Thoracic aorta (tissue), 2 donors: ENCODE measurements at regions not wholly inside any gene's neighbourhood (a gene's known extent, or its start where the extent isn't known, plus 50 kb on each side); places are given as distances from the start of the nearest gene placed in this dataset.

ENCODE experiments used
- ATAC-seq: fragments of 150-250 bp; one replicate; pipeline ENCODE4 v1.8.0; 2017; ENCODE audit warnings: low read depth; ENCODE audit not compliant: insufficient number of reproducible peaks, low FRiP score
- DNase-seq: peaks from one replicate; pipeline ENCODE4 v3.0.0-alpha.2; 2020; ENCODE audit warnings: low spot score
- H3K27ac ChIP-seq, 2 donors: fragments of 200-600 bp; sonication (generic); 1 replicate in 1 of 2; 2 replicates in 1 of 2; pipeline ENCODE4 v1.5.1; 2016; ENCODE audit warnings: mild to moderate bottlenecking in 2 of 2, moderate library complexity in 2 of 2
- H3K27me3 ChIP-seq: fragments of 200-600 bp; sonication (generic); replicated peaks from 2 replicates; pipeline ENCODE4 v1.6.0; 2016; ENCODE audit warnings: mild to moderate bottlenecking; ENCODE audit not compliant: insufficient read depth
- H3K36me3 ChIP-seq: fragments of 200-600 bp; sonication (generic); one replicate; pipeline ENCODE4 v1.5.1; 2016
- H3K4me1 ChIP-seq, 2 donors: fragments of 200-600 bp; sonication (generic); 1 replicate in 1 of 2; 2 replicates in 1 of 2; pipeline versions ENCODE4 v1.5.1 to v1.6.0; 2016; ENCODE audit warnings: low read depth in 2 of 2, mild to moderate bottlenecking in 1 of 2; ENCODE audit not compliant: control insufficient read depth in 1 of 2
- H3K4me3 ChIP-seq: fragments of 200-600 bp; sonication (generic); 2 replicates; pipeline ENCODE4 v1.5.1; 2016; ENCODE audit warnings: mild to moderate bottlenecking
- H3K9me3 ChIP-seq: fragments of 200-600 bp; sonication (generic); 2 replicates; pipeline ENCODE4 v1.5.1; 2016
- TF ChIP-seq, protein P1 (sequence below): fragments of 200-600 bp; sonication (generic); IDR thresholded peaks from one replicate; pipeline ENCODE4 v1.5.1; 2019; ENCODE audit warnings: antibody characterized with exemption

DNA sequence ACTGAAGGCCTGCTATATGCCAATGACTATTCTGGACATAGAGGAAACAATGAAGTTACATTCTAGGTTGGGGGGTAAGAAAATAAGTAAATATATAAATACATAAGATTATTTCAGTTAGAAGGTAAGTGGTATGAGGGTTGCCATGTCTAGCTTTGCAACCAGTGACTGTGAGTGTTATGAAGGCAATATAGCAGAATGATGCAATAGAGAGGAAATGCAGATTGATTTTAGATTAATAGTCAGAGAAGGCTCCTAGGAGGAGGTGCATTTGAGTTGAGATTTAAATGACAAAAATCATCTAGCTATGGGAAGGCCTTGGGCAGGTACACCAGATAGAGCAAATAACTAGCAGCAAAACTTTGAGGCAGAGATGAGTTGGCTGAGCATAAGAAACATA is 243.2 kb downstream of the FBXO8 start:
- Histone ChIP-seq H3K4me3 (no peak overlapping the region), H3K27me3 (no peaks in the 10 kb centered on the region), H3K4me1 (peaks cover 10 to 11% of the 10 kb centered on the region in 2 donors), H3K9me3 (no peaks in the 10 kb centered on the region), H3K36me3 (no peaks in the 10 kb centered on the region), H3K27ac (no peak overlapping the region)
- ATAC-seq (no peak), DNase-seq (no peak)
- TF ChIP-seq, protein P1, sequence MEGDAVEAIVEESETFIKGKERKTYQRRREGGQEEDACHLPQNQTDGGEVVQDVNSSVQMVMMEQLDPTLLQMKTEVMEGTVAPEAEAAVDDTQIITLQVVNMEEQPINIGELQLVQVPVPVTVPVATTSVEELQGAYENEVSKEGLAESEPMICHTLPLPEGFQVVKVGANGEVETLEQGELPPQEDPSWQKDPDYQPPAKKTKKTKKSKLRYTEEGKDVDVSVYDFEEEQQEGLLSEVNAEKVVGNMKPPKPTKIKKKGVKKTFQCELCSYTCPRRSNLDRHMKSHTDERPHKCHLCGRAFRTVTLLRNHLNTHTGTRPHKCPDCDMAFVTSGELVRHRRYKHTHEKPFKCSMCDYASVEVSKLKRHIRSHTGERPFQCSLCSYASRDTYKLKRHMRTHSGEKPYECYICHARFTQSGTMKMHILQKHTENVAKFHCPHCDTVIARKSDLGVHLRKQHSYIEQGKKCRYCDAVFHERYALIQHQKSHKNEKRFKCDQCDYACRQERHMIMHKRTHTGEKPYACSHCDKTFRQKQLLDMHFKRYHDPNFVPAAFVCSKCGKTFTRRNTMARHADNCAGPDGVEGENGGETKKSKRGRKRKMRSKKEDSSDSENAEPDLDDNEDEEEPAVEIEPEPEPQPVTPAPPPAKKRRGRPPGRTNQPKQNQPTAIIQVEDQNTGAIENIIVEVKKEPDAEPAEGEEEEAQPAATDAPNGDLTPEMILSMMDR: no peak

DNA sequence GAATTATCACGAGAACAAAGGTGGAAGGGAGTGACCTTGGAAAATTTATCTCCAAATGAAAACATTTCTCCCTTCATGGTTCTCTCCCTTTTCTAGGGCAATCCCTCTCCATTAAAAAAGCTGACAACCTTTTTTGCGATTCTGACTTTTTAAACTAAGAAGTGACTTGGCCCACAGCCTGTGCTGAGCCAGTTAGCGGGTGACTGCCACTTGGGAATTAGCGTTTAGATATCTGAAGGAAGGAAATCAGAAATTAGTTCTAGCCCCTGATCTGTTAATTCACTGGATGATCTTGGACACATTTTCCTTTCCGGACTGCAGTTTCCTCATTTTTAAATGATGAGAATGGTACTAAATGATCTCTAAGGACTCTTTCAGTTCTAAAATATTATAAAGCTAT is 245.0 kb downstream of the FBXO8 start:
- no peaks in the 10 kb centered on the region for H3K9me3 ChIP-seq
- TF ChIP-seq, protein P1: no peak
- no peak for ATAC-seq
- no peak for DNase-seq
- no peaks in the 10 kb centered on the region for H3K27me3 ChIP-seq
- no peaks in the 10 kb centered on the region for H3K36me3 ChIP-seq
- no peak overlapping the region for H3K27ac ChIP-seq
- peaks cover 10 to 11% of the 10 kb centered on the region in 2 donors for H3K4me1 ChIP-seq
- peak overlapping the region; percentile 25 for H3K4me3 ChIP-seq

DNA sequence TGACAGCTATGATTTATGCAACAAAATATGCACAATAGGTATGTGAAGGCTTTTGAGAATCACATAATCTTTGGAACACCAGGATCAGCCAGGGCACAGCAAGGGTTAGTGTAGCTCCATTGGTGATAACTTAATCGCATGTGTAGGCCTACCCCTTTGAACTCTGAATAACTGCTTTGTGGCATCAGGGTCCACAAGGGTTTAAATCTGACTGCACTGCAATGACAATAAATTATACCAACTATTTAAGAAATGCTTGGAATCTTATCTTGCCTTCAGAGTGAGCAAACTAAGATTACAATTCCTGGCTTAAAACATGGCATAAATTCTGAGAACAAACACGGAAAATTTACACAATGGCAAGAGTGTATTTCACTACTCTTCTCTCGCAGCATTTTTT is 245.8 kb downstream of the FBXO8 start:
- no peaks in the 10 kb centered on the region for H3K27me3 ChIP-seq
- no peak overlapping the region for H3K27ac ChIP-seq
- no peak overlapping the region for H3K4me3 ChIP-seq
- H3K4me1 ChIP-seq: peaks cover 10 to 11% of the 10 kb centered on the region in 2 donors
- no peaks in the 10 kb centered on the region for H3K9me3 ChIP-seq
- no peaks in the 10 kb centered on the region for H3K36me3 ChIP-seq
- TF ChIP-seq, protein P1: no peak
- ATAC-seq: no peak
- no peak for DNase-seq

DNA sequence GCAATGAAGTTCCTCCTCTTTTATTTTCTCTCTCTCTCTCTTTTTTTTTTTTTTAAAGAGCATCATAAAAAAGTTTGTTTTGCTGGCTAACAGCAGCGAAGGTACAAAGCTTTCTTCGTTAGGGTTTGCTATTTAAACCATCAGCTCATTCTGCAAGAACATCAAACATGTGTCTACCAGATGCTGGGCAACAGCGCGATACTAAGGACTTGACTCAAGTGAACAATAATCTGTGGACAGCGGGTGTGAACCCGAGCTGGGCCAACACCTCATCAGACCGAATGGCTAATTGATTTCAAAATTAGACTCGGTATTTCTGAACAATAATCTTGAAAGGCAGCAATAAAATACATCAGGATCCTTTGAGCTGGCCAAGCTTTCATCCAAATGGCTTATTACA is 246.4 kb downstream of the FBXO8 start:
- peaks cover 10 to 11% of the 10 kb centered on the region in 2 donors for H3K4me1 ChIP-seq
- DNase-seq (no peak), ATAC-seq (no peak)
- TF ChIP-seq, protein P1: no peak
- no peak overlapping the region for H3K27ac ChIP-seq
- H3K27me3 ChIP-seq: no peaks in the 10 kb centered on the region
- no peaks in the 10 kb centered on the region for H3K36me3 ChIP-seq
- H3K9me3 ChIP-seq: no peaks in the 10 kb centered on the region
- no peak overlapping the region for H3K4me3 ChIP-seq

DNA sequence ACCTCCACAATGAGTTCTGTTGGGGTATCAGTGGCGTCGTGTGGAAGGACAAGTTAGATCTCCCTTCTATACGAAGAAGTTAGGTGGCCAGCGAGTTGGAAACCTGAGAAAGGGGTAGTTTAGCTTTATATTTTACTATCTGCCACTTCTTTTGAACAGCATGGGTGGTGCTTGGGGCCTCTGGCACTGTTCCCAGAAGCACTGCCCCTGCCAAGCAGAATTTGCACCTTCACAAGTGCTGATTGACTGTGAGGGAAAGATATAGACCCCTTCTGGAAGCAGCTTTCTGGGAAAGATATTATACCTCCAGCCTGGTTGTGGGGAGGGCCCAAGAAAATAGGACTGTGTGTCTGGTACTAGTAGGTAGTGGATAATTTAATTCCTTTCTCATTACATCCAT is 246.9 kb downstream of the FBXO8 start:
- no peaks in the 10 kb centered on the region for H3K27me3 ChIP-seq
- no peaks in the 10 kb centered on the region for H3K9me3 ChIP-seq
- H3K36me3 ChIP-seq: no peaks in the 10 kb centered on the region
- H3K4me1 ChIP-seq: peaks cover 10 to 11% of the 10 kb centered on the region in 2 donors
- DNase-seq (no peak), ATAC-seq (no peak)
- no peak overlapping the region for H3K4me3 ChIP-seq
- H3K27ac ChIP-seq: no peak overlapping the region
- TF ChIP-seq, protein P1: no peak
